HCT116 (cell line): ENCODE measurements at regions not wholly inside any gene's neighbourhood (a gene's known extent, or its start where the extent isn't known, plus 50 kb on each side); places are given as distances from the start of the nearest gene placed in this dataset.

ENCODE experiments used
- ATAC-seq: fragments of 200-7000 bp; cut with Tn5 transposase; 2 replicates; pipeline ENCODE4 v1.9.1; 2020; ENCODE audit warnings: mild to moderate bottlenecking, moderate library complexity
- BruUV-seq: library from RNA; stranded (reverse); fragments of 400-500 nt; replicated peaks from 2 replicates; lab custom pipeline; 2021; lab: Mats Ljungman, UMichigan
- CTCF ChIA-PET: fragments of 300-600 bp; sonication (Branson Sonifier 250); formaldehyde crosslinking; loops from one replicate; lab custom pipeline; 2021; ENCODE audit warnings: antibody characterized with exemption; lab: Charles Lee
- POLR2A ChIA-PET: fragments of 300-600, 350-600 bp; sonication (Branson Sonifier 250); formaldehyde crosslinking; loops from one replicate; lab custom pipeline; 2021; ENCODE audit warnings: antibody characterized with exemption; lab: Charles Lee
- RAD21 ChIA-PET, 2 experiments: fragments of 300-600 bp; sonication (Branson Sonifier 250); formaldehyde crosslinking; loops; one replicate each; lab custom pipeline; 2023; ENCODE audit warnings: low total read pairs in 2 of 2; ENCODE audit not compliant: uncharacterized antibody in 2 of 2, unreplicated experiment in 2 of 2, low non-redundant PET in 1 of 2; lab: Charles Lee
- DNase-seq: peaks from one replicate; pipeline ENCODE4 v3.0.0-alpha.2; 2010; ENCODE audit warnings: low read depth, low spot score
- H2AFZ ChIP-seq: fragments of 200-600 bp; shearing (Covaris generic), sonication (generic); 2 replicates; pipeline ENCODE4 v1.6.1; 2017; ENCODE audit warnings: low read depth, mixed run types, mixed read lengths, antibody characterized with exemption, low read length; ENCODE audit not compliant: poor library complexity, severe bottlenecking
- H3K27ac ChIP-seq: 2 replicates; pipeline ENCODE4 v1.5.1; 2012; ENCODE audit warnings: low read depth, low read length
- H3K27me3 ChIP-seq: fragments of 200-600 bp; sonication (generic); 2 replicates; pipeline ENCODE4 v1.6.1; 2016; ENCODE audit warnings: mixed run types, low read length, mixed read lengths; ENCODE audit not compliant: insufficient read depth
- H3K36me3 ChIP-seq, 2 experiments: fragments of 200-500 bp in 1 of 2; fragments of 200-600 bp in 1 of 2; sonication (Bioruptor generic) in 1 of 2; sonication (generic) in 1 of 2; 2 replicates each; pipeline versions ENCODE4 v1.5.1 to v1.6.1; 2014 to 2016; ENCODE audit warnings: low read length in 2 of 2, inconsistent platforms in 1 of 2, mixed read lengths in 1 of 2, mixed run types in 1 of 2; ENCODE audit not compliant: insufficient read depth in 2 of 2, control insufficient read depth in 1 of 2
- H3K4me1 ChIP-seq, 2 experiments: fragments of 200-600 bp in 1 of 2; sonication (generic) in 1 of 2; 2 replicates each; pipeline versions ENCODE4 v1.5.1 to v1.6.1; 2012 to 2017; ENCODE audit warnings: low read length in 2 of 2, inconsistent platforms in 1 of 2, mild to moderate bottlenecking in 1 of 2, mixed read lengths in 1 of 2, mixed run types in 1 of 2, moderate library complexity in 1 of 2; ENCODE audit not compliant: insufficient read depth in 2 of 2, control insufficient read depth in 1 of 2
- H3K4me2 ChIP-seq: fragments of 200-600 bp; sonication (generic); 2 replicates; pipeline ENCODE4 v1.6.1; 2017; ENCODE audit warnings: mixed run types, low read length, mixed read lengths
- H3K4me3 ChIP-seq, 2 experiments: fragments of 200-600 bp in 1 of 2; sonication (generic) in 1 of 2; replicated peaks in 1 of 2; 2 replicates each; pipeline ENCODE4 v1.5.1; 2011 to 2016; ENCODE audit warnings: low read length in 2 of 2, control low read depth in 1 of 2, low read depth in 1 of 2, mild to moderate bottlenecking in 1 of 2, mixed read lengths in 1 of 2, mixed run types in 1 of 2
- H3K79me2 ChIP-seq: fragments of 200-600 bp; sonication (generic); 2 replicates; pipeline ENCODE4 v1.6.1; 2017; ENCODE audit warnings: mild to moderate bottlenecking, mixed run types, low read length, moderate library complexity, mixed read lengths; ENCODE audit not compliant: insufficient read depth
- H3K9ac ChIP-seq: fragments of 200-600 bp; sonication (generic); 2 replicates; pipeline ENCODE4 v1.6.1; 2016; ENCODE audit warnings: low read length, mixed read lengths
- H3K9me2 ChIP-seq: fragments of 200-600 bp; sonication (generic), shearing (Covaris generic); 2 replicates; pipeline ENCODE4 v1.6.1; 2017; ENCODE audit warnings: mixed run types, mild to moderate bottlenecking, moderate library complexity; ENCODE audit not compliant: insufficient read depth
- H3K9me3 ChIP-seq, 2 experiments: fragments of 200-500 bp in 1 of 2; fragments of 200-600 bp in 1 of 2; sonication (Bioruptor generic) in 1 of 2; sonication (generic) in 1 of 2; 2 replicates each; pipeline ENCODE4 v1.6.1; 2014 to 2017; ENCODE audit warnings: low read length in 2 of 2, mixed read lengths in 2 of 2, inconsistent platforms in 1 of 2, low read depth in 1 of 2, mild to moderate bottlenecking in 1 of 2, mixed run types in 1 of 2, moderate library complexity in 1 of 2; ENCODE audit not compliant: control insufficient read depth in 1 of 2, insufficient read depth in 1 of 2
- H4K20me1 ChIP-seq: fragments of 200-600 bp; sonication (generic), shearing (Covaris generic); 2 replicates; pipeline ENCODE4 v1.6.1; 2017; ENCODE audit warnings: mixed run types, mild to moderate bottlenecking, moderate library complexity; ENCODE audit not compliant: insufficient read depth
- CBX3 ChIP-seq: IDR thresholded peaks from 2 replicates; pipeline ENCODE4 v1.6.1; 2012; ENCODE audit warnings: low read depth
- CEBPB ChIP-seq: IDR thresholded peaks from 2 replicates; pipeline ENCODE4 v1.6.1; 2012; ENCODE audit warnings: low read depth
- ELF1 ChIP-seq: IDR thresholded peaks from 2 replicates; pipeline ENCODE4 v1.6.1; 2012; ENCODE audit warnings: low read depth, borderline replicate concordance
- EZH2phosphoT487 ChIP-seq: fragments of 200-600 bp; IDR thresholded peaks from 2 replicates; pipeline ENCODE4 v1.6.1; 2018; ENCODE audit warnings: antibody characterized with exemption, borderline replicate concordance
- FOSL1 ChIP-seq: IDR thresholded peaks from 2 replicates; pipeline ENCODE4 v1.6.1; 2012; ENCODE audit warnings: low read depth
- JUND ChIP-seq: IDR thresholded peaks from 2 replicates; pipeline ENCODE4 v1.6.1; 2012
- POLR2A ChIP-seq: IDR thresholded peaks from 2 replicates; pipeline ENCODE4 v1.7.0; 2011; ENCODE audit warnings: borderline replicate concordance; ENCODE audit not compliant: insufficient read depth, insufficient read length; ENCODE audit errors: extremely low read depth
- POLR2AphosphoS5 ChIP-seq: IDR thresholded peaks from 2 replicates; pipeline ENCODE4 v1.6.1; 2011; ENCODE audit warnings: mild to moderate bottlenecking, low read depth, low read length, moderate library complexity
- RAD21 ChIP-seq: IDR thresholded peaks from 2 replicates; pipeline ENCODE4 v1.6.1; 2012; ENCODE audit warnings: low read depth, mild to moderate bottlenecking
- SIN3A ChIP-seq: IDR thresholded peaks from 2 replicates; pipeline ENCODE4 v1.6.1; 2012; ENCODE audit warnings: low read depth
- SP1 ChIP-seq: IDR thresholded peaks from 2 replicates; pipeline ENCODE4 v1.6.1; 2012; ENCODE audit warnings: low read depth
- TCF7L2 ChIP-seq: IDR thresholded peaks from 2 replicates; pipeline ENCODE4 v1.7.0; 2011; ENCODE audit warnings: borderline replicate concordance, inconsistent platforms; ENCODE audit not compliant: insufficient read depth, insufficient read length; ENCODE audit errors: extremely low read depth
- YY1 ChIP-seq: IDR thresholded peaks from 2 replicates; pipeline ENCODE4 v1.6.1; 2011; ENCODE audit warnings: low read length, low read depth, moderate library complexity, mild to moderate bottlenecking; ENCODE audit not compliant: insufficient replicate concordance; ENCODE audit errors: extremely low read depth
- ZFX ChIP-seq: fragments of 450-650 bp; IDR thresholded peaks from 2 replicates; pipeline ENCODE4 v1.6.1; 2017
- intact Hi-C: fragments of 100-400 bp; cut with micrococcal nuclease; formaldehyde crosslinking; loops from 2 replicates; pipeline ENCODE4 v1.10.0; 2022
- TF ChIP-seq, protein P1 (sequence below): IDR thresholded peaks from 2 replicates; pipeline ENCODE4 v1.6.1; 2012
- TF ChIP-seq, protein P2 (sequence below): IDR thresholded peaks from 2 replicates; pipeline ENCODE4 v1.6.1; 2011; ENCODE audit warnings: mild to moderate bottlenecking, low read length, moderate library complexity; ENCODE audit not compliant: insufficient replicate concordance; ENCODE audit errors: extremely low read depth
- TF ChIP-seq, protein P3 (sequence below): IDR thresholded peaks from 2 replicates; pipeline ENCODE4 v1.6.1; 2012; ENCODE audit warnings: low read depth

DNA sequence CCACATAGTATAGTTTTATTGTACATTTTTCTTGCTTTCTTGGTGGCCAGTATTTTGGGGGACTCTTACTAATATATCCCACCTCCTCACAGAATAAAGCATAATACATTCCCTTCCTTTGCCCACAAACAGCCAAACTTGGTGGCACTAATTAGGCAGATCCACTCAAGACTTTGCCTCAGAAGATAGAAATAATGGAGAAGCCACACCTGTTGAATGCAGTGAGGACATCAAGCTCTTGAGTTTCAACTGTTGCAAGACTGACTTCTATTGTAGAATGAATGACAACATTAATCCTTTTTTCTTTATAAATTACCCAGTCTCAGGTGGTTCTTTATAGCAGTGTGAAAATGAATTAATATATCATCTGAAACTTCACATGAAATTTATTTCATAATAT is 1183.6 kb upstream of the ATXN8OS start:
- Histone ChIP-seq H3K4me3 (no peak overlapping the region), H3K27me3 (no peaks in the 10 kb centered on the region), H3K9ac (no peak overlapping the region), H3K79me2 (no peaks in the 10 kb centered on the region), H4K20me1 (no peaks in the 10 kb centered on the region), H3K4me2 (no peak overlapping the region), H3K9me3 (no peaks in the 10 kb centered on the region; a peak in 1 of 4 replicates), H3K36me3 (no peaks in the 10 kb centered on the region), H2AFZ (no peak overlapping the region), H3K27ac (no peak overlapping the region), H3K9me2 (no peaks in the 10 kb centered on the region), H3K4me1 (no peaks in the 10 kb centered on the region)
- POLR2A ChIA-PET = no interaction called here
- TF ChIP-seq RAD21 = no peak
- TF ChIP-seq ZFX = no peak
- TF ChIP-seq CBX3 = no peak
- no peak for TF ChIP-seq CEBPB
- no peak for TF ChIP-seq YY1
- TF ChIP-seq, protein P1, sequence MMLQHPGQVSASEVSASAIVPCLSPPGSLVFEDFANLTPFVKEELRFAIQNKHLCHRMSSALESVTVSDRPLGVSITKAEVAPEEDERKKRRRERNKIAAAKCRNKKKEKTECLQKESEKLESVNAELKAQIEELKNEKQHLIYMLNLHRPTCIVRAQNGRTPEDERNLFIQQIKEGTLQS = no peak
- no peak for TF ChIP-seq FOSL1
- no peak for TF ChIP-seq SP1
- no peak for TF ChIP-seq ELF1
- no peak for TF ChIP-seq JUND
- no peak for TF ChIP-seq POLR2AphosphoS5
- TF ChIP-seq EZH2phosphoT487 = no peak
- DNase-seq (no peak), ATAC-seq (no peak)
- no TSS peak for BruUV-seq
- CTCF ChIA-PET = no interaction called here
- intact Hi-C loops = no loop called here
- RAD21 ChIA-PET = no interaction called here

DNA sequence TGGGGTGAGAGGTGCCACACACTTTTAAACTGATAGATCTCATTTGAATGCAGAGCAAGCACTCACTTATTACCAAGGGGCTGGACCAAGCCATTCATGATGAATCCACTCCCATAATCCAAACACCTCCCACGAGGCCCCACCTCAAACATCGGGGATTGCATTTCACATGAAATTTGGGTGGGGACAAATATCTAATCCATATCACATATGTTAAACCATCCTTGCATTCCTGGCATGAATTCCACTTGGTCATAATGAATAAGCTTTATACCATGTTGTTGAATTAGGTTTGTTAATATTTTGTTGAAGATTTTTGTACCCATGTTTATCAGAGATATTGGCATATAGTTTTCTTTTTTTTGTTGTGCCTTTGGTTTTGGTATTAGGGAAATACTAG is 1198.7 kb upstream of the ATXN8OS start:
- Histone ChIP-seq H3K79me2 (no peaks in the 10 kb centered on the region), H3K9me2 (no peaks in the 10 kb centered on the region), H3K4me1 (no peaks in the 10 kb centered on the region), H4K20me1 (no peaks in the 10 kb centered on the region), H3K9me3 (peaks cover 9 to 20% of the 10 kb centered on the region in 2 experiments; a peak in 2 of 4 replicates), H3K9ac (no peak overlapping the region), H3K27me3 (no peaks in the 10 kb centered on the region), H3K36me3 (no peaks in the 10 kb centered on the region), H3K4me2 (no peak overlapping the region), H3K27ac (no peak overlapping the region), H3K4me3 (no peak overlapping the region), H2AFZ (no peak overlapping the region)
- DNase-seq (no peak), ATAC-seq (no peak)
- intact Hi-C loops = no loop called here
- RAD21 ChIA-PET = no interaction called here
- no TSS peak for BruUV-seq
- POLR2A ChIA-PET = no interaction called here
- CTCF ChIA-PET = no interaction called here
- TF ChIP-seq FOSL1 = no peak
- no peak for TF ChIP-seq POLR2A
- TF ChIP-seq CEBPB = no peak
- no peak for TF ChIP-seq SIN3A
- no peak for TF ChIP-seq ZFX
- TF ChIP-seq RAD21 = no peak
- no peak for TF ChIP-seq TCF7L2
- TF ChIP-seq, protein P2, sequence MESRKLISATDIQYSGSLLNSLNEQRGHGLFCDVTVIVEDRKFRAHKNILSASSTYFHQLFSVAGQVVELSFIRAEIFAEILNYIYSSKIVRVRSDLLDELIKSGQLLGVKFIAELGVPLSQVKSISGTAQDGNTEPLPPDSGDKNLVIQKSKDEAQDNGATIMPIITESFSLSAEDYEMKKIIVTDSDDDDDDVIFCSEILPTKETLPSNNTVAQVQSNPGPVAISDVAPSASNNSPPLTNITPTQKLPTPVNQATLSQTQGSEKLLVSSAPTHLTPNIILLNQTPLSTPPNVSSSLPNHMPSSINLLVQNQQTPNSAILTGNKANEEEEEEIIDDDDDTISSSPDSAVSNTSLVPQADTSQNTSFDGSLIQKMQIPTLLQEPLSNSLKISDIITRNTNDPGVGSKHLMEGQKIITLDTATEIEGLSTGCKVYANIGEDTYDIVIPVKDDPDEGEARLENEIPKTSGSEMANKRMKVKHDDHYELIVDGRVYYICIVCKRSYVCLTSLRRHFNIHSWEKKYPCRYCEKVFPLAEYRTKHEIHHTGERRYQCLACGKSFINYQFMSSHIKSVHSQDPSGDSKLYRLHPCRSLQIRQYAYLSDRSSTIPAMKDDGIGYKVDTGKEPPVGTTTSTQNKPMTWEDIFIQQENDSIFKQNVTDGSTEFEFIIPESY = no peak
- TF ChIP-seq ELF1 = no peak
- TF ChIP-seq, protein P3, sequence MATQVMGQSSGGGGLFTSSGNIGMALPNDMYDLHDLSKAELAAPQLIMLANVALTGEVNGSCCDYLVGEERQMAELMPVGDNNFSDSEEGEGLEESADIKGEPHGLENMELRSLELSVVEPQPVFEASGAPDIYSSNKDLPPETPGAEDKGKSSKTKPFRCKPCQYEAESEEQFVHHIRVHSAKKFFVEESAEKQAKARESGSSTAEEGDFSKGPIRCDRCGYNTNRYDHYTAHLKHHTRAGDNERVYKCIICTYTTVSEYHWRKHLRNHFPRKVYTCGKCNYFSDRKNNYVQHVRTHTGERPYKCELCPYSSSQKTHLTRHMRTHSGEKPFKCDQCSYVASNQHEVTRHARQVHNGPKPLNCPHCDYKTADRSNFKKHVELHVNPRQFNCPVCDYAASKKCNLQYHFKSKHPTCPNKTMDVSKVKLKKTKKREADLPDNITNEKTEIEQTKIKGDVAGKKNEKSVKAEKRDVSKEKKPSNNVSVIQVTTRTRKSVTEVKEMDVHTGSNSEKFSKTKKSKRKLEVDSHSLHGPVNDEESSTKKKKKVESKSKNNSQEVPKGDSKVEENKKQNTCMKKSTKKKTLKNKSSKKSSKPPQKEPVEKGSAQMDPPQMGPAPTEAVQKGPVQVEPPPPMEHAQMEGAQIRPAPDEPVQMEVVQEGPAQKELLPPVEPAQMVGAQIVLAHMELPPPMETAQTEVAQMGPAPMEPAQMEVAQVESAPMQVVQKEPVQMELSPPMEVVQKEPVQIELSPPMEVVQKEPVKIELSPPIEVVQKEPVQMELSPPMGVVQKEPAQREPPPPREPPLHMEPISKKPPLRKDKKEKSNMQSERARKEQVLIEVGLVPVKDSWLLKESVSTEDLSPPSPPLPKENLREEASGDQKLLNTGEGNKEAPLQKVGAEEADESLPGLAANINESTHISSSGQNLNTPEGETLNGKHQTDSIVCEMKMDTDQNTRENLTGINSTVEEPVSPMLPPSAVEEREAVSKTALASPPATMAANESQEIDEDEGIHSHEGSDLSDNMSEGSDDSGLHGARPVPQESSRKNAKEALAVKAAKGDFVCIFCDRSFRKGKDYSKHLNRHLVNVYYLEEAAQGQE = no peak
